HepG2 (cell line): ENCODE measurements at regions not wholly inside any gene's neighbourhood (a gene's known extent, or its start where the extent isn't known, plus 50 kb on each side); places are given as distances from the start of the nearest gene placed in this dataset.
"Not testable (repeated sequence)": the region's sequence is repeated elsewhere in the genome, so short reads cannot be mapped to it uniquely, and the experiment has no call there.

Source experiments
- ATAC-seq: fragments of 200-7000 bp; cut with Tn5 transposase; 3 replicates; pipeline ENCODE4 v1.9.1; 2020; ENCODE audit warnings: mild to moderate bottlenecking, moderate library complexity
- BruUV-seq: library from RNA; stranded (reverse); fragments of 400-500 nt; replicated peaks from 2 replicates; lab custom pipeline; 2021; lab: Mats Ljungman, UMichigan
- CTCF ChIA-PET: fragments of 300-600 bp; formaldehyde crosslinking; extraction: SDS; loops from one replicate; lab custom pipeline; 2021; ENCODE audit warnings: low total read pairs, inconsistent platforms, low intra/inter-chr PET ratio; lab: Yijun Ruan, JAX
- POLR2A ChIA-PET: fragments of 350-600 bp; sonication (Branson Sonifier 250); formaldehyde crosslinking; loops from one replicate; lab custom pipeline; 2020; ENCODE audit warnings: antibody characterized with exemption, inconsistent platforms; lab: Yijun Ruan, JAX
- DNase-seq: peaks from one replicate; pipeline ENCODE4 v3.0.0-alpha.2; 2015; ENCODE audit warnings: low spot score
- FAIRE-seq: peaks from 3 replicates; lab custom pipeline; 2011; peaks lifted over from hg19 to GRCh38; lab: Jason Lieb, UNC
- H2AFZ ChIP-seq: one replicate; pipeline ENCODE4 v1.6.1; 2011; ENCODE audit warnings: low read length, inconsistent platforms
- H3K27ac ChIP-seq: fragments of 300-600 bp; 3 replicates; pipeline ENCODE4 v1.8.0; 2011; ENCODE audit warnings: mixed run types, mild to moderate bottlenecking, mixed read lengths, low read length, inconsistent platforms; ENCODE audit not compliant: insufficient read depth; ENCODE audit errors: extremely low read length
- H3K27me3 ChIP-seq, 2 experiments: fragments of 200-600 bp in 1 of 2; 2 replicates in 1 of 2; 3 replicates in 1 of 2; pipeline versions ENCODE4 v1.6.0 to v1.8.0; 2011; ENCODE audit warnings: low read length in 2 of 2, mild to moderate bottlenecking in 2 of 2, moderate library complexity in 2 of 2, inconsistent platforms in 1 of 2; ENCODE audit not compliant: insufficient read depth in 2 of 2, control insufficient read depth in 1 of 2
- H3K36me3 ChIP-seq, 2 experiments: fragments of 200-600 bp in 1 of 2; replicated peaks in 1 of 2; 2 replicates in 1 of 2; 3 replicates in 1 of 2; pipeline versions ENCODE4 v1.5.1 to v1.8.0; 2011; ENCODE audit warnings: low read length in 2 of 2, inconsistent platforms in 1 of 2; ENCODE audit not compliant: insufficient read depth in 2 of 2, control insufficient read depth in 1 of 2
- H3K4me1 ChIP-seq: 2 replicates; pipeline ENCODE4 v1.5.1; 2012; ENCODE audit warnings: low read length, inconsistent platforms; ENCODE audit not compliant: insufficient read depth
- H3K4me2 ChIP-seq: 2 replicates; pipeline ENCODE4 v1.6.0; 2011; ENCODE audit warnings: low read depth, low read length, inconsistent platforms
- H3K4me3 ChIP-seq, 3 experiments: fragments of 200-600 bp in 1 of 3; sonication (generic), shearing (Covaris generic) in 1 of 3; replicated peaks in 1 of 3; 2 replicates each; pipeline ENCODE4 v1.5.1; 2011 to 2016; ENCODE audit warnings: low read length in 3 of 3, inconsistent platforms in 2 of 3, low read depth in 2 of 3, mild to moderate bottlenecking in 2 of 3, control low read depth in 1 of 3, mixed read lengths in 1 of 3; ENCODE audit not compliant: insufficient read depth in 1 of 3
- H3K79me2 ChIP-seq: one replicate; pipeline ENCODE4 v1.6.1; 2011; ENCODE audit warnings: low read length, inconsistent platforms; ENCODE audit not compliant: insufficient read depth
- H3K9ac ChIP-seq: 2 replicates; pipeline ENCODE4 v1.6.0; 2011; ENCODE audit warnings: mild to moderate bottlenecking, low read depth, low read length, inconsistent platforms; ENCODE audit not compliant: insufficient read depth
- H3K9me3 ChIP-seq: 2 replicates; pipeline ENCODE4 v1.5.1; 2012; ENCODE audit warnings: mild to moderate bottlenecking, low read length
- H4K20me1 ChIP-seq: 2 replicates; pipeline ENCODE4 v1.6.0; 2011; ENCODE audit warnings: inconsistent platforms, mild to moderate bottlenecking, low read length, moderate library complexity; ENCODE audit not compliant: insufficient read depth
- ATF7 ChIP-seq, 2 experiments: fragments of 450-650 bp in 1 of 2; sonication (generic) in 1 of 2; formaldehyde crosslinking in 1 of 2; IDR thresholded peaks; 2 replicates each; pipeline versions ENCODE4 v1.4.0 to v1.6.1; 2016 to 2020; ENCODE audit warnings: antibody characterized with exemption in 1 of 2, mild to moderate bottlenecking in 1 of 2, missing genetic modification reagents in 1 of 2
- CREB1 ChIP-seq, 2 experiments: fragments of 450-650 bp in 1 of 2; IDR thresholded peaks; 2 replicates each; pipeline ENCODE4 v1.6.1; 2016 to 2017; ENCODE audit warnings: control low read depth in 1 of 2, mild to moderate bottlenecking in 1 of 2, missing compliant biosample characterization in 1 of 2, missing genetic modification characterization in 1 of 2
- KLF11 ChIP-seq: IDR thresholded peaks from 2 replicates; pipeline ENCODE4 v1.6.1; 2016; ENCODE audit warnings: missing compliant biosample characterization
- SP5 ChIP-seq: IDR thresholded peaks from 2 replicates; pipeline ENCODE4 v1.6.1; 2016; ENCODE audit warnings: low read depth, borderline replicate concordance
- TEAD2 ChIP-seq: sonication (generic); formaldehyde crosslinking; IDR thresholded peaks from 2 replicates; pipeline ENCODE4 v1.9.0; 2021; ENCODE audit warnings: missing genetic modification reagents
- TGIF2 ChIP-seq: IDR thresholded peaks from 2 replicates; pipeline ENCODE4 v1.6.1; 2016; ENCODE audit warnings: control low read depth, missing compliant biosample characterization
- WGBS: methylation state at CpG from one replicate; pipeline ENCODE4 v1.1.6; 2017; ENCODE audit warnings: low lambda C conversion rate; 5-methylcytosine and 5-hydroxymethylcytosine counted together
- in situ Hi-C: cut with HindIII; loops from 2 replicates; pipeline ENCODE4 v1.10.0; 2017; ENCODE audit warnings: low pct_unique_long_range_greater_than_20kb; ENCODE audit not compliant: extremely low pct_ligation_motif_present
- intact Hi-C: fragments of 100-400 bp; cut with micrococcal nuclease; formaldehyde crosslinking; loops from one replicate; pipeline ENCODE4 v1.10.0; 2022; ENCODE audit not compliant: unreplicated experiment

- Histone ChIP-seq H3K79me2 (no peaks in the 10 kb centered on the region), H3K36me3 (no peaks in the 10 kb centered on the region), H2AFZ (no peak overlapping the region), H3K4me1 (no peaks in the 10 kb centered on the region), H4K20me1 (no peaks in the 10 kb centered on the region), H3K9ac (no peak overlapping the region), H3K27ac (no peak overlapping the region), H3K4me3 (no peak overlapping the region), H3K27me3 (no peaks in the 10 kb centered on the region), H3K4me2 (no peak overlapping the region), H3K9me3 (peaks cover 77% of the 10 kb centered on the region)
- ChIA-PET POLR2A (no interaction called here), CTCF (no interaction called here)
- no TSS peak for BruUV-seq
- intact Hi-C loops (no loop called here), in situ Hi-C loops (no loop called here)
- FAIRE-seq (no peak), ATAC-seq (no peak), DNase-seq (no peak)
- TF ChIP-seq CREB1 (IDR thresholded peaks at IDR 0.05) (peak; percentile 92), CREB1 (CRISPR knock-in tag; IDR thresholded peaks at IDR 0.05) (no peak), SP5 (CRISPR knock-in tag) (no peak), ATF7 (IDR thresholded peaks at IDR 0.05) (peak; percentile 98), ATF7 (CRISPR knock-in tag; IDR thresholded peaks at IDR 0.05) (no peak)
- 0% methylated on average over 1 of the region's 1 CpG for WGBS
Observed at GRCh38 chr20:54922096-54922495, 446.7 kb downstream of the DOK5 start.

- in situ Hi-C loops = no loop called here
- Histone ChIP-seq H3K36me3 (no peaks in the 10 kb centered on the region), H3K27me3 (no peaks in the 10 kb centered on the region), H3K9me3 (peaks cover 82% of the 10 kb centered on the region), H3K27ac (no peak overlapping the region), H3K79me2 (no peaks in the 10 kb centered on the region), H2AFZ (no peak overlapping the region), H4K20me1 (no peaks in the 10 kb centered on the region), H3K4me1 (no peaks in the 10 kb centered on the region), H3K4me3 (no peak overlapping the region), H3K4me2 (no peak overlapping the region), H3K9ac (no peak overlapping the region)
- FAIRE-seq = no peak
- BruUV-seq = no TSS peak
- no peak for ATAC-seq
- ChIA-PET CTCF (no interaction called here), POLR2A (no interaction called here)
- TF ChIP-seq KLF11 (CRISPR knock-in tag) = no peak
- no peak for TF ChIP-seq TGIF2 (CRISPR knock-in tag)
- no peak for TF ChIP-seq TEAD2 (CRISPR knock-in tag)
- intact Hi-C loops = no loop called here
- DNase-seq = no peak
- WGBS = 6% methylated on average over 5 of the region's 5 CpGs
Observed at GRCh38 chr20:54920491-54920890, 445.1 kb downstream of the DOK5 start.

GRCh38 chr20:54918993-54919392, 443.6 kb downstream of the DOK5 start:
- CTCF ChIA-PET = not testable (repeated sequence)

More at GRCh38 chr20:54918993-54919392, 443.6 kb downstream of the DOK5 start:
- H3K4me2 ChIP-seq, DNase-seq, POLR2A ChIA-PET, H3K4me3 ChIP-seq, H3K79me2 ChIP-seq, H3K36me3 ChIP-seq, H3K4me1 ChIP-seq, H3K27me3 ChIP-seq, BruUV-seq, H3K9ac ChIP-seq, H4K20me1 ChIP-seq, intact Hi-C loops, H3K27ac ChIP-seq, ATAC-seq, FAIRE-seq, in situ Hi-C loops, H2AFZ ChIP-seq: not testable (repeated sequence)
- peaks cover 84% of the 10 kb centered on the region for H3K9me3 ChIP-seq
- 52% methylated on average over 19 of the region's 19 CpGs for WGBS
